GM12878 (cell line): ENCODE measurements at regions not wholly inside any gene's neighbourhood (a gene's known extent, or its start where the extent isn't known, plus 50 kb on each side); places are given as distances from the start of the nearest gene placed in this dataset.

Source experiments
- CTCF ChIP-seq, 3 experiments: IDR thresholded peaks in 2 of 3; conservative IDR thresholded peaks in 1 of 3; 2 replicates each; pipeline ENCODE4 v1.5.1; 2011; ENCODE audit warnings: low read depth in 3 of 3, low read length in 3 of 3, mild to moderate bottlenecking in 3 of 3, control low read depth in 2 of 3, moderate library complexity in 2 of 3, inconsistent platforms in 1 of 3, mixed read lengths in 1 of 3; ENCODE audit not compliant: control insufficient read depth in 2 of 3, insufficient read depth in 1 of 3; ENCODE audit errors: extremely low read depth in 1 of 3
- DPF2 ChIP-seq: fragments of 450-650 bp; IDR thresholded peaks from 2 replicates; pipeline ENCODE4 v1.6.1; 2017; ENCODE audit warnings: mild to moderate bottlenecking
- POLR2A ChIP-seq: IDR thresholded peaks from 2 replicates; pipeline ENCODE4 v1.6.1; 2011; ENCODE audit warnings: low read depth, mild to moderate bottlenecking, low read length
- POLR2AphosphoS2 ChIP-seq: IDR thresholded peaks from 2 replicates; pipeline ENCODE4 v1.6.1; 2011; ENCODE audit warnings: low read depth, mild to moderate bottlenecking, low read length, improper control_type of control experiment, moderate library complexity
- ZBTB11 ChIP-seq: fragments of 450-650 bp; formaldehyde crosslinking; IDR thresholded peaks from 2 replicates; pipeline ENCODE4 v1.5.0; 2022; ENCODE audit warnings: mild to moderate bottlenecking, missing genetic modification characterization
- TF ChIP-seq, protein P1 (sequence below): fragments of 450-650 bp; IDR thresholded peaks from 2 replicates; pipeline ENCODE4 v1.6.1; 2018; ENCODE audit warnings: mild to moderate bottlenecking, low read depth, moderate library complexity; ENCODE audit not compliant: partially characterized antibody
- TF ChIP-seq, protein P2 (sequence below): IDR thresholded peaks from 2 replicates; pipeline ENCODE4 v1.6.1; 2012; ENCODE audit warnings: improper control_type of control experiment, low read depth, low read length; ENCODE audit not compliant: insufficient replicate concordance
- TF ChIP-seq, protein P3 (sequence below): IDR thresholded peaks from 2 replicates; pipeline ENCODE4 v1.6.1; 2012; ENCODE audit warnings: low read depth, low read length, improper control_type of control experiment

DNA sequence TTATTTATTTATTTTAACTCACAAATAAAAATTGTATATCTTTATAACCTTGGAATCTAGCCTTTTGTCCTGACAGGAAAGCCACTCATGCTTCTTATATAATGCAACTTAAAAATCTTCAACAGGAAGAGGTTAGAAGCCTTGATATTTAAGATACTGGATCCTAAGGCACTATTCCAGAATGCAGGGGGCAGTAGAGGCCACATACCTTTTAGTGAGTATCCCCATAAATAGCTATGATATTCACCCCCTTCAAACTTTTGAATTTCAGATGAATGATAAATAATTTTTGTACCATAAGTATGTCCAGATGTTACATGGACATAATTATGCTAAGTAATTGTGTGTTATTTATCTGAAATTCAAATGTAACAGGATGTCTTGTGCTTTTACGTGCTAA, 592.7 kb upstream of the VRK2 start (continued):
- TF ChIP-seq ZBTB11 (no peak), POLR2A (no peak), CTCF (IDR thresholded peaks at IDR 0.05 in 2 of 3, conservative IDR thresholded peaks at IDR 0.05 in 1 of 3; ENCODE audit: control insufficient read depth in 2 of 3, extremely low read depth in 1 of 3, insufficient read depth in 1 of 3, low read depth in 3 of 3, low read length in 3 of 3) (no peak; a peak in 1 of 6 replicates), DPF2 (no peak), POLR2AphosphoS2 (no peak)
- TF ChIP-seq, protein P1, sequence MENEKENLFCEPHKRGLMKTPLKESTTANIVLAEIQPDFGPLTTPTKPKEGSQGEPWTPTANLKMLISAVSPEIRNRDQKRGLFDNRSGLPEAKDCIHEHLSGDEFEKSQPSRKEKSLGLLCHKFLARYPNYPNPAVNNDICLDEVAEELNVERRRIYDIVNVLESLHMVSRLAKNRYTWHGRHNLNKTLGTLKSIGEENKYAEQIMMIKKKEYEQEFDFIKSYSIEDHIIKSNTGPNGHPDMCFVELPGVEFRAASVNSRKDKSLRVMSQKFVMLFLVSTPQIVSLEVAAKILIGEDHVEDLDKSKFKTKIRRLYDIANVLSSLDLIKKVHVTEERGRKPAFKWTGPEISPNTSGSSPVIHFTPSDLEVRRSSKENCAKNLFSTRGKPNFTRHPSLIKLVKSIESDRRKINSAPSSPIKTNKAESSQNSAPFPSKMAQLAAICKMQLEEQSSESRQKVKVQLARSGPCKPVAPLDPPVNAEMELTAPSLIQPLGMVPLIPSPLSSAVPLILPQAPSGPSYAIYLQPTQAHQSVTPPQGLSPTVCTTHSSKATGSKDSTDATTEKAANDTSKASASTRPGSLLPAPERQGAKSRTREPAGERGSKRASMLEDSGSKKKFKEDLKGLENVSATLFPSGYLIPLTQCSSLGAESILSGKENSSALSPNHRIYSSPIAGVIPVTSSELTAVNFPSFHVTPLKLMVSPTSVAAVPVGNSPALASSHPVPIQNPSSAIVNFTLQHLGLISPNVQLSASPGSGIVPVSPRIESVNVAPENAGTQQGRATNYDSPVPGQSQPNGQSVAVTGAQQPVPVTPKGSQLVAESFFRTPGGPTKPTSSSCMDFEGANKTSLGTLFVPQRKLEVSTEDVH, result no peak
- TF ChIP-seq, protein P2, sequence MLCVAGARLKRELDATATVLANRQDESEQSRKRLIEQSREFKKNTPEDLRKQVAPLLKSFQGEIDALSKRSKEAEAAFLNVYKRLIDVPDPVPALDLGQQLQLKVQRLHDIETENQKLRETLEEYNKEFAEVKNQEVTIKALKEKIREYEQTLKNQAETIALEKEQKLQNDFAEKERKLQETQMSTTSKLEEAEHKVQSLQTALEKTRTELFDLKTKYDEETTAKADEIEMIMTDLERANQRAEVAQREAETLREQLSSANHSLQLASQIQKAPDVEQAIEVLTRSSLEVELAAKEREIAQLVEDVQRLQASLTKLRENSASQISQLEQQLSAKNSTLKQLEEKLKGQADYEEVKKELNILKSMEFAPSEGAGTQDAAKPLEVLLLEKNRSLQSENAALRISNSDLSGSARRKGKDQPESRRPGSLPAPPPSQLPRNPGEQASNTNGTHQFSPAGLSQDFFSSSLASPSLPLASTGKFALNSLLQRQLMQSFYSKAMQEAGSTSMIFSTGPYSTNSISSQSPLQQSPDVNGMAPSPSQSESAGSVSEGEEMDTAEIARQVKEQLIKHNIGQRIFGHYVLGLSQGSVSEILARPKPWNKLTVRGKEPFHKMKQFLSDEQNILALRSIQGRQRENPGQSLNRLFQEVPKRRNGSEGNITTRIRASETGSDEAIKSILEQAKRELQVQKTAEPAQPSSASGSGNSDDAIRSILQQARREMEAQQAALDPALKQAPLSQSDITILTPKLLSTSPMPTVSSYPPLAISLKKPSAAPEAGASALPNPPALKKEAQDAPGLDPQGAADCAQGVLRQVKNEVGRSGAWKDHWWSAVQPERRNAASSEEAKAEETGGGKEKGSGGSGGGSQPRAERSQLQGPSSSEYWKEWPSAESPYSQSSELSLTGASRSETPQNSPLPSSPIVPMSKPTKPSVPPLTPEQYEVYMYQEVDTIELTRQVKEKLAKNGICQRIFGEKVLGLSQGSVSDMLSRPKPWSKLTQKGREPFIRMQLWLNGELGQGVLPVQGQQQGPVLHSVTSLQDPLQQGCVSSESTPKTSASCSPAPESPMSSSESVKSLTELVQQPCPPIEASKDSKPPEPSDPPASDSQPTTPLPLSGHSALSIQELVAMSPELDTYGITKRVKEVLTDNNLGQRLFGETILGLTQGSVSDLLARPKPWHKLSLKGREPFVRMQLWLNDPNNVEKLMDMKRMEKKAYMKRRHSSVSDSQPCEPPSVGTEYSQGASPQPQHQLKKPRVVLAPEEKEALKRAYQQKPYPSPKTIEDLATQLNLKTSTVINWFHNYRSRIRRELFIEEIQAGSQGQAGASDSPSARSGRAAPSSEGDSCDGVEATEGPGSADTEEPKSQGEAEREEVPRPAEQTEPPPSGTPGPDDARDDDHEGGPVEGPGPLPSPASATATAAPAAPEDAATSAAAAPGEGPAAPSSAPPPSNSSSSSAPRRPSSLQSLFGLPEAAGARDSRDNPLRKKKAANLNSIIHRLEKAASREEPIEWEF, result no peak
- TF ChIP-seq, protein P3, sequence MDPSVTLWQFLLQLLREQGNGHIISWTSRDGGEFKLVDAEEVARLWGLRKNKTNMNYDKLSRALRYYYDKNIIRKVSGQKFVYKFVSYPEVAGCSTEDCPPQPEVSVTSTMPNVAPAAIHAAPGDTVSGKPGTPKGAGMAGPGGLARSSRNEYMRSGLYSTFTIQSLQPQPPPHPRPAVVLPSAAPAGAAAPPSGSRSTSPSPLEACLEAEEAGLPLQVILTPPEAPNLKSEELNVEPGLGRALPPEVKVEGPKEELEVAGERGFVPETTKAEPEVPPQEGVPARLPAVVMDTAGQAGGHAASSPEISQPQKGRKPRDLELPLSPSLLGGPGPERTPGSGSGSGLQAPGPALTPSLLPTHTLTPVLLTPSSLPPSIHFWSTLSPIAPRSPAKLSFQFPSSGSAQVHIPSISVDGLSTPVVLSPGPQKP, result no peak
